NCI-H1048 (cell line): ENCODE measurements at regions not wholly inside any gene's neighbourhood (a gene's known extent, or its start where the extent isn't known, plus 50 kb on each side); places are given as distances from the start of the nearest gene placed in this dataset.

Experiments
- DNase-seq: peaks from one replicate; lab custom pipeline; 2025; lab: John Stamatoyannopoulos, UW

GRCh38 chr2:208545403-208546042 is 138.9 kb downstream of the PTH2R start:
- no peak for DNase-seq

GRCh38 chr2:208546107-208546506 is 139.5 kb downstream of the PTH2R start:
- DNase-seq, result no peak

- DNase-seq, result no peak
Measured at GRCh38 chr2:208546860-208547650, 140.5 kb downstream of the PTH2R start.

GRCh38 chr2:208548700-208549099 is 142.1 kb downstream of the PTH2R start:
- no peak for DNase-seq

GRCh38 chr2:208549546-208550158 is 143.1 kb downstream of the PTH2R start:
- DNase-seq, result no peak

- no peak for DNase-seq
Measured at GRCh38 chr2:208552943-208553342, 146.4 kb downstream of the PTH2R start.

GRCh38 chr2:208556983-208557484 is 150.4 kb downstream of the PTH2R start:
- no peak for DNase-seq

GRCh38 chr2:208565690-208566416 is 159.3 kb downstream of the PTH2R start:
- no peak for DNase-seq

- DNase-seq, result no peak
Measured at GRCh38 chr2:208568203-208568602, 161.6 kb downstream of the PTH2R start.

GRCh38 chr2:208570066-208570465 is 163.5 kb downstream of the PTH2R start:
- no peak for DNase-seq

- DNase-seq, result no peak
Measured at GRCh38 chr2:208570851-208571763, 164.5 kb downstream of the PTH2R start.

GRCh38 chr2:208571764-208572131 is 165.2 kb downstream of the PTH2R start:
- no peak for DNase-seq

GRCh38 chr2:208573569-208573968 is 167.0 kb downstream of the PTH2R start:
- DNase-seq, result no peak

- no peak for DNase-seq
Measured at GRCh38 chr2:208579678-208580077, 173.1 kb downstream of the PTH2R start.

- DNase-seq, result no peak
Measured at GRCh38 chr2:208584378-208584985, 177.9 kb downstream of the PTH2R start.

- DNase-seq, result no peak
Measured at GRCh38 chr2:208586516-208586915, 179.9 kb downstream of the PTH2R start.

- no peak for DNase-seq
Measured at GRCh38 chr2:208594642-208595385, 188.2 kb downstream of the PTH2R start.

GRCh38 chr2:208595386-208596275 is 189.0 kb downstream of the PTH2R start:
- no peak for DNase-seq

GRCh38 chr2:208607694-208608093 is 201.1 kb downstream of the PTH2R start:
- no peak for DNase-seq
